OCI-LY3 (cell line): ENCODE measurements at regions not wholly inside any gene's neighbourhood (a gene's known extent, or its start where the extent isn't known, plus 50 kb on each side); places are given as distances from the start of the nearest gene placed in this dataset.

Experiments
- EZH2phosphoT487 ChIP-seq: fragments of 200-600 bp; shearing (Covaris generic); IDR thresholded peaks from 2 replicates; pipeline ENCODE4 v1.6.1; 2018; ENCODE audit warnings: antibody characterized with exemption, mixed run types, low read depth
- TF ChIP-seq, protein P1 (sequence below): fragments of 200-600, 300-600 bp; sonication (generic); IDR thresholded peaks from 2 replicates; pipeline ENCODE4 v1.5.1; 2014; ENCODE audit warnings: antibody characterized with exemption, low read length, low read depth

DNA sequence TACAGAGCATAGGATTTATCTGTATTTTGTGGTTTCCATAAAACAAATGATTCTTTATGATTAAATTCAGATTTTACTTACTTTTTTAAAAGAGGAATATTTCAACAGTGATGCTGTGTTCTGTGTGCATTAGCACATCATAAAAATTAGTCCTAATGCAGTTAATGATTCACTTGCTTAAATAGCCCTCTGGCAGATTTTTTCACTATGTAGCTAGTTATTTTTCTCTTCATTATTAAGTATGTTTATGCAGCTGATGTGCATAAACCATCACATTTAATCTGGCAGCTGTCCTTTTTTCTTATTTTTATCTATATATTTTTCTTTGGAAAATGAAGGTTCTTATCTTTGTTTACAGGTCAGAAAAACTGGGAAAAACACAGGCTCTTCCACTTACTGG is 127.2 kb downstream of the ZNF486 start:
- TF ChIP-seq, protein P1, sequence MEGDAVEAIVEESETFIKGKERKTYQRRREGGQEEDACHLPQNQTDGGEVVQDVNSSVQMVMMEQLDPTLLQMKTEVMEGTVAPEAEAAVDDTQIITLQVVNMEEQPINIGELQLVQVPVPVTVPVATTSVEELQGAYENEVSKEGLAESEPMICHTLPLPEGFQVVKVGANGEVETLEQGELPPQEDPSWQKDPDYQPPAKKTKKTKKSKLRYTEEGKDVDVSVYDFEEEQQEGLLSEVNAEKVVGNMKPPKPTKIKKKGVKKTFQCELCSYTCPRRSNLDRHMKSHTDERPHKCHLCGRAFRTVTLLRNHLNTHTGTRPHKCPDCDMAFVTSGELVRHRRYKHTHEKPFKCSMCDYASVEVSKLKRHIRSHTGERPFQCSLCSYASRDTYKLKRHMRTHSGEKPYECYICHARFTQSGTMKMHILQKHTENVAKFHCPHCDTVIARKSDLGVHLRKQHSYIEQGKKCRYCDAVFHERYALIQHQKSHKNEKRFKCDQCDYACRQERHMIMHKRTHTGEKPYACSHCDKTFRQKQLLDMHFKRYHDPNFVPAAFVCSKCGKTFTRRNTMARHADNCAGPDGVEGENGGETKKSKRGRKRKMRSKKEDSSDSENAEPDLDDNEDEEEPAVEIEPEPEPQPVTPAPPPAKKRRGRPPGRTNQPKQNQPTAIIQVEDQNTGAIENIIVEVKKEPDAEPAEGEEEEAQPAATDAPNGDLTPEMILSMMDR: no peak
- TF ChIP-seq EZH2phosphoT487: no peak
